NCI-H69 (cell line): ENCODE measurements at regions not wholly inside any gene's neighbourhood (a gene's known extent, or its start where the extent isn't known, plus 50 kb on each side); places are given as distances from the start of the nearest gene placed in this dataset.
"Not testable (repeated sequence)": the region's sequence is repeated elsewhere in the genome, so short reads cannot be mapped to it uniquely, and the experiment has no call there.

ENCODE experiments used
- DNase-seq: peaks from one replicate; lab custom pipeline; 2025; lab: John Stamatoyannopoulos, UW

DNA sequence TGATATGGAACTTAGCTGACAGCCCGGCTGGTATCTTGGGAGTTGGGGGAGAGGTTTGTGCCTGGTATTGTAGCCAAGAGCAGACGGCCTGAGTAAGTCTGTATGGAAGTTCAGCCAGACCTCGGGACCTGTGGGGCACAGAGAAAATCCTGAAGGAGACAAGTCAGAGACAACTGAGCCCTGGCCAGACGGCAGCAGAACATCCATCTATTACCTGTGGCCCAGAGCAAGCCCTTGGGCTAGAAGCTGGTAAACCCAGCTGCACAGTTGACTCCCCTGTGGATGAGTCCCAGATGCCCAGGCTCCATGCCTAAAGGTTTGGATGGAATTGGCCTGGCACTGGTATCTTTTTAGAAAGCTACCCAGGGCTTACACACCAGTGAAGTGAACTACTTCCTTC, 70.4 kb upstream of the DLG1 start:
- DNase-seq = no peak

DNA sequence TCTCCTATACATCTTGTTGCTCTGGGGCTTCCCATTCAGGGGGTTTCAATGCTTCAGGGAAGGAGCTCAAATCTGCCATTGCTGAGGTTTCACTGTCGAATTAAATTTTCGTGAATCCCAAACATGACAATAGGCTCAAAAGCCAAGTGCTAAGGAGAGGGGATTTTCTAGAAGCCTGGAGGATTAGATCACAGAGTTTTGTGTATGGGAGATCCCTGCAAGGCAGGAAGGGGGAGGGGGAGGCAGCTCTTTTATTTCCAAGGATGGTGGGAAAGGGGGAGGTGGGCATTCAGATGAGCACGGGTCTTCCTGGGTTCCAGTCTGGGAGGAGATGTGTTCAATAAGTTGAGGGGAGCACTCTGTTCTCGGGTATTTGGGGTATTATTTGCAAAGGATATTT, 69.9 kb upstream of the DLG1 start:
- no peak for DNase-seq

DNA sequence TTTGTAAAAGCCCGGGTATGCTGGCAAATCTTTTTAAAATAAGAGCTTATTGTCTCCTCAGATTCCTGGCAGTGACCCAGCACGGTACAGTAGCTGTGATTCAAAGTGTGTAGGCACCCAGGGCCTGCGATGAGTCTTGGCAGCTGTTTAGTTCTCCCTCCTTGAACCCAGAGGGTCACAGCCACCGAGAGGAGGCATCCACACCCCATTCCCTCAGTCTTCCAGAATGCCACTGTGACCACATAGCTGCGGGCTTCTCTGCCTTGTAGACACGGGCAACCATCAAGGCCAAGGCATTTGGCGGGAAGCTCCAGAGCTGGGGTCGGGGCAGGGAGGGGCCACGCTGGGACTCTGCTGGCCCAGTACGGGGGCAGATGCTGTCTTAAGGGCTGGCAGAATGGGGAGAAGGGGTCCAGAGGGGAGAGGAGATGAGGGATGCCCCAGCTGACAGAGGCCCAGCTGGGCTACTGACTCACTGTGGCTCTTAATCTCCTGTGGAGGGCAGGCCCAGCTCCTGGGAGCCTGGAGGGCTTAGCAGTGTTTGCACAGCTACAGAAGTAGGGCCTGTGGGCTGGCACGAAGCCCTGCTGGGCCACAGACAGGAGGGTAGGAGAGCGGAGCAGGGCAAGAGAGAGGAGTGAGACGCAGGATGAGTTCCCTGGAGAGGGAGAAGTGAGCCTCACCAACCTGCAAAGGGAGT, 68.8 kb upstream of the DLG1 start:
- DNase-seq = peak; percentile 87

DNA sequence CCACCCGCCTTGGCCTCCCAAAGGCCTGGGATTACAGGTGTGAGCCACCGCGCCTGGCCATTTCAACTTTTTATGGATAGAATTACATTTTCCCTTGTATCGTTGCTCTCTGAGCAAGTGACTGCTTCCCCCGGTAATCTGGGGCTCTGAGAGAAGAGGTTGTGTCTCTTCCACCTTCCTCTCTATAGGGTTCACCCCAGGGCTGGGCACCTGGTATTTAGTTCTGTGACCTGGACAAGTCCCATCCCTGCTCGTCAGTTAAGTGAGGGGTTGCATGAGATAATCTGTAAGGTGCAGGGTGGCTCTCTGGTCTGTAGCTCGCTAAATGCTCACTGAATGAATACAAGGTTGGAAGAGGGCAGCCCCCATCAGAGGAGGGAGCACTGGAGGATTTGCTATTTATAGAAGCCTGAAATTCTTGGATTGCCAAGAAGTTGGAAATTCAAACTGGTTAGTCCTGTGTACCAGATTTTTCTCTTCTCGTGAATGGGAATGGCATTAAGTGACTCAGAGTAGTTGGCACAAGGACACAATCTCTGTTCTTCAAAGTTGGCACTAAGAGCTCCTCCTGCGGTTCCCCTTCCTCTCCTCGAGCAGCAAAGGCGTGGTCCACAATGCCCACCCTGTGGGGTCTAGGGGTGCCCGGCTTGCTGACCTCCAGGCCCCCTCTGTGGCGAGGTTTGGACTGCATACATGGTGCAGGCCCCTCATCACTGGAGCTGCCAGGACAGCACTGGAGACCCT, 68.1 kb upstream of the DLG1 start:
- no peak for DNase-seq

DNA sequence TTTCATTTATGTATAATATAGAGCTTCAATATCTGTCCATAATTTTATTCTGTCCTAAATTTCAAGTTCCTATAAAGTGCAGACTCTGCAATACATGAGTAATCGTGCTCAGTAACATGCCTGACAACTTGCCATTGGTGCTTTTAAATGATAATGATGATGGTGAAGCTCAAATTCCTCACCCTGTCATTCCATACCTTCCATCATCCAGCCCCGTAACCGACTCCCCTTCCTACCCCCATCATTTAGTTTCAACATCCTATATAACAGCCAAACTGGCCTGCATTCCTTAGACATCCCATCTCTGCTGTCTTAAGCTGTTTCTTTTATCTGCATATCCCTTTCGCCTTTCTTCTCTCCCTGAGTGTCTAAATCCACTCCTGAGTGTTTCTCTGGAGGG, 67.2 kb upstream of the DLG1 start:
- DNase-seq = no peak

DNA sequence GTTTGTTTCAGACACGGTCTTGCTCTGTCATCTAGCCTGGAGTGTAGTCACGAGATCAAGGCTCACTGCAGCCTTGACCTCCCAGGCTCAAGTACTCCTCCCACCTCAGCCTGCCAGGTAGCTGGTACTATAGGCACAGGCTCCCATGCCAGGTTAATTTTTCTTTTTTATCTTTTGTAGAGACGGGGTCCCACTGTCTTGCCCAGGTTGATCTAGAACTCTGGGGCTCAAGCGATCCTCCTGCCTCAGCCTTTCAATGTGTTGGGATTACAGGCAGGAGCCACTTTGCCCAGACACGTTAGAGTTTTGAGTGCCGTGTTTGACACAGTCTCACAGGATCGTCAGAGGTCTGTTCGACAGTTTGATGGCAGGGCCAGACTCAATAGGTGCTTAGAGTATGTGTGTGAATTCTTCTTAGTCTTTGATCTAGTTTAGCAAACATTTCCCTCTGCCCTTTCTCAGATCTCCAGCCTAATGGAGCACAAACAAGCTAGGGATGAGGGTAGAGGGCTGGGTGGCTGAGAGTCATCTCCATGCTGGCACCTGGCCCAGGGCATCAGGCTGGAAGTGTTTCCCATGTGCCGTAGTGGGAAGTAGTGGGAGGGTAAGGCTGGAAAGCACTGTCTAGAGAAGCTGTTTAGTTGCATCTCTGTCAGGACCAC, 66.1 kb upstream of the DLG1 start:
- DNase-seq = peak; percentile 32

DNA sequence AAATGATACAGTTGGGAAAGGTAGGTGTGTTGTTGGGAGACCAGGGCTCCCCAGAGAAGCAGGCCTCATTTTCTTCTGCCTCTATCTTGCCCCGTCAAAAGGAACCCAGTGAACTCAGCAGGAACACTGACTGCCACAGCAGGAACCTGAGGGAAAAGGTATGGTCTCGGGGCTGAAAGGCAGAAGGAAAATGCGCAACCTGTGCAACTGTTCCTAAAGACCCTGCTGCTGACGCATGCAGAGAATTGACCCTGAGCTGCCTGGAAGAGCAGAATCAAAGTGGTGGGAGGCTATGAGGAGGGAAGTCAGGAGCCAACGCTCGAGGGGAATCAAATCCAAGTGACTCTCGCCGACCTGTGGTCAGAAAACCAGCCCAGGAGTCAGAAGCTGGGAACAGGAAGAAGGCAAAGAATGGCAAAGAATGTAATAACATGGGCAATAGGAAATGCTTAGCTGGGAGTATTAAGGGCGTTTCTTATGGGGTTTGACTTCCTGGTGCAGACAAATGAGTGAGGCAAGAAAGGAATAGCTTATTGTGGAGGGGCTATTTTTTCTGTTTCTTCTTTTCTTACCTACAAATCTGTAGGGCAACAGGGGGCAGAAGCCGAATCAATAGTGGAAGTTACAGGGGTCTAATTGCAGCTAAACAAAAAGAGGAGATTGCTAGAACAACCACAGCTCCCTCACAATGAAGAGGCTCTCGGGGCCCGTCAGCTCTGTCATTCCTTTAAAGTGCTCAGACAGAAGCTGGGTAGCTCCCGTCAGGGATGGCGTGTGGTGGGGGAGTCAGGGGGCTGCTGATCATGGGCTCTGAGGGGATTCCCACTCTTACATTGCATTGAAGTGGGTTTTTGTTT, 65.4 kb upstream of the DLG1 start:
- no peak for DNase-seq

DNA sequence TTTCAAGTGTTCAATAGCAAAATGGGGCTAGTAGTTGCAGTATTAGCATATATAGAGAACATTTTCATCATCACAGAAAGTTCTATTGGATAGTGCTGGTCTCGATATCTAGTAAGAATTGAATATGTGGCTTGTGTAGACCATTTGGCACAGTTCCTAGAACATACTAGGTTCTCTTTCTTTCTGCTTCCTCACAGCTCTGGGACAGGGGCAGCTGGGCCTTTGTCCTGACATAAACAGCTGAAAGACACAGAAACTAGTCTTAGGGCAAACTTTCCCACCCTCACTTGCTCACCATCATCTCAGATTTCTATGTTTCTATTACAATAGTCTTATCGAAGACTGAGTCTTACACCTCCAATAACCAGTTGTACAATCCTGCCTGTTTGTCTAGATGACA, 63.7 kb upstream of the DLG1 start:
- DNase-seq = no peak

DNA sequence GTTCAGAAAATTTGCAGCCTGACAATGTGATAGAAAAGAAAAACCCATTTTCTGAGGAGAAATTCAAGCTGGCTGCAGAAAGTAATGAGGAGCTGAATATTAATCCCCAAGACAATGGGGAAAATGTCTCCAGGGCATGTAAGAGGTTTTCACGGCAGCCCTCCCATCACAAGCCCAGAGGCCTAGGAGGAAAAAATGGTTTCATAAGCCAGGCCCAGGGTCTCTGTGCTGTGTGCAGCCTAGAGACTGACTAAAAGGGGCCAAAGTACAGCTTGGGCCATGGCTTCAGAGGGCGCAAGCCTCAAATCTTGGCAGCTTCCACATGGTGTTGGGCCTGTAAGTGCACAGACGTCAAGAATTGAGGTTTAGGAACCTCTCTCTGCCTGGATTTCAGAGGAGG, 61.7 kb upstream of the DLG1 start:
- not testable (repeated sequence) for DNase-seq

DNA sequence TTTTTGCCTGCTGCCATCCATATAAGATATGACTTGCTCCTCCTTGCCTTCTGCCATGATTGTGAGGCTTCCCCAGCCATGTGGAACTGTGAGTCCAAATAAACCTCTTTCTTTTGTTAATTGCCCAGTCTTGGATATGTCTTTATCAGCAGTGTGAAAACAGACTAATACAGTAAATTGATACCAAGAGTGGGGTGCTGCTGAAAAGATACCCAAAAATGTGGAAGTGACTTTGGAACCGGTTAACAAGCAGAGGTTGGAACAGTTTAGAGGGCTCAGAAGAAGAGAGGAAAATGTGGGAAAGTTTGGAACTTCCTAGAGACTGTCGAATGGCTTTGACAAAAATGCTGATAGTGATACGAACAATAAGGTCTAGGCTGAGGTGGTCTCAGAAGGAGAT, 61.1 kb upstream of the DLG1 start:
- DNase-seq = not testable (repeated sequence)

DNA sequence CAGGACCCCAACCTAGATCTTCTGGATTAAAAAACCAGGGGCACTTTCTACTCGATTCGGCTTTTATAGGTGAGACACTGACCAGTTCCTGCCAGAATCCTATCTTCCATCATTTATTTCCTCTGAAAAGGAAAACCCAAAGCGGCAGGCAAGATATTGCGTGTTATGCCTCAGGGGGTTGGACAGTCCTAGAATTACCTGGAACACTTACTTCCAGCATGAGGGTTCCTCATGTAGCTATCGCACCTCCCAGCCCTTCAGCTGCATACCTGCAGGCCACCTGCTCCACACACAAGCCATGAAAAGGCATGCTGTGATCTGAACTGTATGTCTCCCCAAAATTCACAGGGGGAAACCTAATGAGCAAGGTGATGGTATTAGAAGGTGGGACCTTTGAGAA, 58.3 kb upstream of the DLG1 start:
- no peak for DNase-seq

DNA sequence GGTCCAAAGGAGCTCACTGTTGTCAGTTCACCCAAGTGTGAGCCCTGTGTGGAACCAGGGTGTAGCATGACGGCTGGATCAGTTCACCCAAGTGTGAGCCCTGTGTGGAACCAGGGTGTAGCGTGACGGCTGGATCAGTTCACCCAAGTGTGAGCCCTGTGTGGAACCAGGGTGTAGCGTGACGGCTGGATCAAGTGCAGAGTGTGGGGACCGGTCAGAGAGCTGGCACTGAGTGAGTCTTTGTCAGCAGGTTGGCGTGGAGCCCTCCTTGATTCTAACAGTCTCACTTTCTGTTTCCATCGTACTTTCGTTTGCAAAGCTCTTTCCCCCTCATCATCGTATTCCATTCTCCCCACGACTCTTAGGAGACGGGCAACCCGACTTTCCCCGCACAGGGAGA, 57.9 kb upstream of the DLG1 start:
- no peak for DNase-seq

DNA sequence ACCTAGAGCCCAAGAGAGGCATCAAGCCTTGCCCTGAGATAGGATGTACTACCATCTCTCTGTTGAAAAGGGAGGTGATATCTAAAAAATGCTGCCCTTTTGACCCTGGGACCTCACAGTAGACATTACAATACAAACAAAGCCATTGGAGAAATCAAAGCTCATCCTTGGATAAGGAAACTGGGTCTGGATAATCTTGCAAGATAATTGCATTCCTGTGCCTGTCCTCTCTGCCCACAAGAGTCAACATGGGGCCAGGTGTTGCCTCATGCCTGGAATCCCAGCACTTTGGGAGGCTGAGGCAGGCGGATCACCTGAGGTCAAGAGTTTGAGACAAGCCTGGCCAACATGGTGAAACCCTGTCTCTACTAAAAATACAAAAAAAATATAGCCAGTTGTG, 57.3 kb upstream of the DLG1 start:
- no peak for DNase-seq

DNA sequence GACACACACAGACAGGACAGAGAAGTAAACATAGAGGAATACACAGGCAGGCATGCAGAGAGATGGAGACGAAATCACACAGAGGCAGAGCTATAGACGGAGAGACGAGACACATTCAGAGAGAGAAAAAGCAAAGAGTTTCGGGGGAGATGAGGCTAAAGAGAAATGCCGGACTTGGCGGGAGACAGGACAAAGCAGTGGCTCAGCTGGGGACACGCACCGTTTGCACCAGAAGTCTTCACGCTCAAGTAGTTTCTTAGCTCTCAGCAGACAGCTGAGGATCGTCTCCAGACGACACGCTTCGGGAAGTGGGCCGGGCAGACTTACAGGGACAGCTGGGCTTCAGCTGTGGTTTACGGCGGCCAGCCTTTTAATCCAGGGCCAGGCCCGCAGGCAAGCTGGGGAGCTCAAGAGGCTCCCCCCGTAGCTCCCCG, 56.2 kb upstream of the DLG1 start:
- peak; percentile 51 for DNase-seq

DNA sequence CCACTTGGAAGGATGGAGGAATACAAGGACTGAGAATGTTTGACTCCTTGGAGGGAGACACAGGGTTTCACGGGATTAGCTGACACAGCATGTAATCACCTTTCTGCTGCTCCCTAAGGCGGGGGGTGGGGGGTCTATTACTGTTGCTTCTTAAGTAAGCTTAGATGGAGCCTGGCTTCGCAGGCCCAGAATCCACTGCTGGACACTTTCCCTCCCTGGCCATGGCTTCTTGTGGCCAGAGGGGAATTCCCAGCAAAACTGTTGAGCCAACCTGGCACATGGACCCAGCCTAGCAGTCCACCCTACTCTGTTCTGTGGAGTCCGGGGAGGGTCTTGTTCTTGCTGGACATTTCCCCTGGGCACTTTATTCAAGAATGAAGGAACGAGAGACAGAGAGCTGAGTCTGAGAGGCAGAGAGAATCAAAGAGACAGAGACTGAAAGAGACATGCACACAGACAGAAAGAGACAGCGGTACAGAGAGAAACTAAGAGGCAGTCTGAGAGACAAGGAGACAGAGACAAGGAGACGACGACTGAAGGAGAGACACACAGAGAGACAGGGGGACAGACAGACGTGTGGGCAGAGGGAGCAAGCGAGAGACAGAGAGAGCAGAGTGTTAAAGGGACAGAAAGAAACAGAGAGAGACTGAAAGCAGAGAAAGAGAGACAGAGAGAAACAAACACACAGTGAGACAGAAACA, 55.6 kb upstream of the DLG1 start:
- DNase-seq = peak; percentile 51

DNA sequence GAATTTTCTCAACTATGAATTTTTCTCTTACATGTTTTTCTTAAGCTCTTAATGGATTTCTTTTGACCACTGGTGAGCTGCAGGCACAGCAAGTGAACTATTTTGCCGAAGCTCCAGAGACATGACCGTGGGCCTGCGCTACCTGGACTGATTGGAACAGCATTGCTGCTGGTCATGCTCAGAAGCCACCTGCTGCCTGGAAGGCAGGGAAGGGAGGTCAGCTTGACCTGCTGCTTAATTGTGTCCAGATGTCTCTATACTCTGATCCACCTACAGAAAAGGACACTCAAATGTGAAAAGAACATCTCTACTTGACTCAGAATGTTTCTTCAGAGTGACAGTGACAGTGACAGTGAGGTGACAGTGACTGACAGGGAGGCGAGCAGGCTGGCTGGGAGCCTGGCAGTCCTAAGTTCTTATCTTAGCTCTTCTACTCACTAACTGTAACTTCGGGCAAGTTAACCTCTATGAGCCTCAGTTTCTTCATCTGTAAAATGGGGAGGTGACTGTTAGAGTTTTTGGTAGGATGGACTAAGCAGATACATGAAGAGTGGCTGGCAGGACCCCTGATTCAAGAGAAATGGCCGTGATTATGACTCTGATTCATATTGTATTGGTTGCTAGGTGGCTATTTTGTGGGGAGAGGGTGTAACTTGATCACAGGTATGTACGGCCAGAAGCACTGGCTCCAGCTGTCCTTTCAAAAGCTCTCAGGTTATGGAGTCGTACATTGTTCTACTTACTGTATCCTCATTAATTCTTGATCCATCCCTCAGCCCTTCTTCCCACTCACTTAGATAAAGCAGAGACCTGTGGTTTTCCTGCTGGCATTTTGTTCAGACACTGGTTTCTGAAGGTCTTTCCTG, 54.8 kb upstream of the DLG1 start:
- peak; percentile 61 for DNase-seq

DNA sequence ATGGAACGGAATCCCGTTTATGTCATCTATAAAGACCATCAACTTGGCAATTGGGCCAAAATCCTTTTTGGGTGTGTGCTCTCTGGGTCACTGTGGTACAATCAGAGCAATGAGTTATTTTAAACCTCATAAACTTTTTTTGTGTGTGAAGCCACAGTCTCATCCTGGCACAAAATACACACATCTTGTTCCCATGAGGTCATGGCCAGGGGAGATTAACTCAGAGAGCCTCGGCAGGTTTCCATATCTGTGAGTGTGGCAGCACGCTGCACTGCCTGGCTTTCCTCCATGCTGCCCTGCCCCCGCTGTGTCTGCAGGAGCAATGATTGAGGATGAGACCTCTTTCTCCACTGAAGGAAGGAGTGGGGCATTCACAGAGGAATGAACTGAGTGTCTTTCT, 54.0 kb upstream of the DLG1 start:
- DNase-seq = no peak

DNA sequence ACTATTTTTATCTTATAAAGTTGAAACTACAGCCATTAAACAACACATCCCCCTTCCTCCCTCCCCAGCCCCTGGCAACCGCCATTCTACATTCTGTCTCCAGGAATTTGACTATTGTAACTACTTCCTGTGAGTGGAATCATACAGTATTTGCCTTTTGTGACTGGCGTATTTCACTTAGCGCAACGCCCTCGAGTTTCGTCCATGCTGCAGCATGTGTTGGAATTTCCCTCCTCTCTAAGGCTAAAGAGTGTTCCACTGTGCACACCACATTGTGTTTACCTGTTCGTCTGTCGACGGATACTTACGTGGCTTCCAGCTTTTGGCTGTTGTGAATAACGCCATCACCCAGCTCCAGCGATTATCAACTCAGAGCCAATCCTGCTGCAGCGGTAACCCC, 52.0 kb upstream of the DLG1 start:
- DNase-seq = no peak

DNA sequence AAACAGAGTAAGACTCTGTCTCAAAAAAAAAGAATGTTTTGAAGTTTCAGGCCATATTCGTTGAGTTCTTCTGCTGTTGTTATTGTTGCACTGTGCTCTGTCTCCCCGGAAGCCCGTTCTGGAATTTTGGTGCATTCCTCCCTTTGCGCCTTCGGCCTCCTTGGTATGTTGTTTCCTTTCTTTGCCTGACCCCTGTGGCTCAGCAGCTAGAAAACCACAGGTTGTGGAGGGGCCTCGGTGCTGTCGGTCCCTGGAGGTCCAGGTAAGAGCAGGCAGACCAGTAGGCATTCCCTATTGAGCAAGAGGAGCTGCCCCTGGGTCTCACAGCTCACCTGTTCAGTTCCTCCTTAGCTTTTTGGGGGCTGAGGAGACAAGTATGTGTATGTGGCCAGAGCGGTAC, 51.0 kb upstream of the DLG1 start:
- no peak for DNase-seq
